K562 (cell line): ENCODE measurements at regions not wholly inside any gene's neighbourhood (a gene's known extent, or its start where the extent isn't known, plus 50 kb on each side); places are given as distances from the start of the nearest gene placed in this dataset.

Experiments
- CTBP1 ChIP-seq: fragments of 450-650 bp; IDR thresholded peaks from 2 replicates; pipeline ENCODE4 v1.6.1; 2016; ENCODE audit warnings: borderline replicate concordance
- PTBP1 ChIP-seq: fragments of 200-400 bp; formaldehyde crosslinking; IDR thresholded peaks from 2 replicates; pipeline ENCODE4 v1.6.1; 2017; ENCODE audit warnings: low read depth, low read length
- RBM14 ChIP-seq: fragments of 200-400 bp; formaldehyde crosslinking; IDR thresholded peaks from 2 replicates; pipeline ENCODE4 v1.6.1; 2018; ENCODE audit warnings: low read depth, mild to moderate bottlenecking, low read length, moderate library complexity, borderline replicate concordance; ENCODE audit not compliant: insufficient read depth
- XRCC4 ChIP-seq: IDR thresholded peaks from one replicate; pipeline ENCODE4 v1.6.1; 2011; ENCODE audit not compliant: insufficient read depth, insufficient read length; ENCODE audit errors: extremely low read depth
- TF ChIP-seq, protein P1 (sequence below): fragments of 250-450 bp; sonication (Bioruptor Pico); IDR thresholded peaks from 2 replicates; pipeline ENCODE4 v1.5.0; 2020; ENCODE audit warnings: mild to moderate bottlenecking, borderline replicate concordance
- TF ChIP-seq, protein P2 (sequence below), 3 experiments: fragments of 200-800 bp in 1 of 3; fragments of 250-450 bp in 1 of 3; fragments of 450-650 bp in 1 of 3; sonication (Bioruptor Pico) in 1 of 3; sonication (Bioruptor generic) in 1 of 3; formaldehyde crosslinking in 1 of 3; IDR thresholded peaks; 2 replicates each; pipeline versions ENCODE4 v1.6.1 to v1.8.0; 2016 to 2022; ENCODE audit warnings: mild to moderate bottlenecking in 2 of 3, missing genetic modification characterization in 2 of 3, missing compliant biosample characterization in 1 of 3, moderate library complexity in 1 of 3

DNA sequence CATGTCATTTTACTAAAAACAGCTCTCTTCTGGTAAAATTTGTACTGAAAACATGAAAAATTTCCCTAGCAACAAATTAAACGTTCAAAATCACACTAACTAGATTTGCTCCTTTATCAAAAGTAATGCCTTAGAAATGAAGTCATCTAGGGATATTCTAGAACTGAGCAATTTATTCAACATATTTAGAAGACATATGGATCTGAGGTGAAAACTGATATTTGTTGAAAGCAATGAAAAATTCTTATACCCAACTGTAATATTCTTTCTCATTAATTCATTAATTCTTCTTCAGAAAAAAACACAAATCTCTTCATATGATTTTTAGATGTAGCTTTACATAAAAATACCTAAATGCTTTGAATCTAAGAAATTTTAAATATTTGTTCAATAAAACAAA, 604.9 kb downstream of the NR2F1-AS1 start (continued):
- TF ChIP-seq, protein P1, sequence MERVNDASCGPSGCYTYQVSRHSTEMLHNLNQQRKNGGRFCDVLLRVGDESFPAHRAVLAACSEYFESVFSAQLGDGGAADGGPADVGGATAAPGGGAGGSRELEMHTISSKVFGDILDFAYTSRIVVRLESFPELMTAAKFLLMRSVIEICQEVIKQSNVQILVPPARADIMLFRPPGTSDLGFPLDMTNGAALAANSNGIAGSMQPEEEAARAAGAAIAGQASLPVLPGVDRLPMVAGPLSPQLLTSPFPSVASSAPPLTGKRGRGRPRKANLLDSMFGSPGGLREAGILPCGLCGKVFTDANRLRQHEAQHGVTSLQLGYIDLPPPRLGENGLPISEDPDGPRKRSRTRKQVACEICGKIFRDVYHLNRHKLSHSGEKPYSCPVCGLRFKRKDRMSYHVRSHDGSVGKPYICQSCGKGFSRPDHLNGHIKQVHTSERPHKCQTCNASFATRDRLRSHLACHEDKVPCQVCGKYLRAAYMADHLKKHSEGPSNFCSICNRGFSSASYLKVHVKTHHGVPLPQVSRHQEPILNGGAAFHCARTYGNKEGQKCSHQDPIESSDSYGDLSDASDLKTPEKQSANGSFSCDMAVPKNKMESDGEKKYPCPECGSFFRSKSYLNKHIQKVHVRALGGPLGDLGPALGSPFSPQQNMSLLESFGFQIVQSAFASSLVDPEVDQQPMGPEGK (CRISPR knock-in tag) = no peak
- TF ChIP-seq XRCC4 (no peak), RBM14 (no peak), PTBP1 (no peak), CTBP1 (no peak)
- TF ChIP-seq, protein P2, sequence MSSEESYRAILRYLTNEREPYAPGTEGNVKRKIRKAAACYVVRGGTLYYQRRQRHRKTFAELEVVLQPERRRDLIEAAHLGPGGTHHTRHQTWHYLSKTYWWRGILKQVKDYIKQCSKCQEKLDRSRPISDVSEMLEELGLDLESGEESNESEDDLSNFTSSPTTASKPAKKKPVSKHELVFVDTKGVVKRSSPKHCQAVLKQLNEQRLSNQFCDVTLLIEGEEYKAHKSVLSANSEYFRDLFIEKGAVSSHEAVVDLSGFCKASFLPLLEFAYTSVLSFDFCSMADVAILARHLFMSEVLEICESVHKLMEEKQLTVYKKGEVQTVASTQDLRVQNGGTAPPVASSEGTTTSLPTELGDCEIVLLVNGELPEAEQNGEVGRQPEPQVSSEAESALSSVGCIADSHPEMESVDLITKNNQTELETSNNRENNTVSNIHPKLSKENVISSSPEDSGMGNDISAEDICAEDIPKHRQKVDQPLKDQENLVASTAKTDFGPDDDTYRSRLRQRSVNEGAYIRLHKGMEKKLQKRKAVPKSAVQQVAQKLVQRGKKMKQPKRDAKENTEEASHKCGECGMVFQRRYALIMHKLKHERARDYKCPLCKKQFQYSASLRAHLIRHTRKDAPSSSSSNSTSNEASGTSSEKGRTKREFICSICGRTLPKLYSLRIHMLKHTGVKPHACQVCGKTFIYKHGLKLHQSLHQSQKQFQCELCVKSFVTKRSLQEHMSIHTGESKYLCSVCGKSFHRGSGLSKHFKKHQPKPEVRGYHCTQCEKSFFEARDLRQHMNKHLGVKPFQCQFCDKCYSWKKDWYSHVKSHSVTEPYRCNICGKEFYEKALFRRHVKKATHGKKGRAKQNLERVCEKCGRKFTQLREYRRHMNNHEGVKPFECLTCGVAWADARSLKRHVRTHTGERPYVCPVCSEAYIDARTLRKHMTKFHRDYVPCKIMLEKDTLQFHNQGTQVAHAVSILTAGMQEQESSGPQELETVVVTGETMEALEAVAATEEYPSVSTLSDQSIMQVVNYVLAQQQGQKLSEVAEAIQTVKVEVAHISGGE (CRISPR knock-in tag; IDR thresholded peaks at IDR 0.05) = no peak
